GM12892 (cell line): ENCODE measurements at regions not wholly inside any gene's neighbourhood (a gene's known extent, or its start where the extent isn't known, plus 50 kb on each side); places are given as distances from the start of the nearest gene placed in this dataset.

Experiments
- DNase-seq: peaks from one replicate; pipeline ENCODE4 v3.0.0; 2011; ENCODE audit not compliant: insufficient read length
- FAIRE-seq: peaks from 2 replicates; lab custom pipeline; 2011; peaks lifted over from hg19 to GRCh38; lab: Jason Lieb, UNC
- POLR2A ChIP-seq: IDR thresholded peaks from 2 replicates; pipeline ENCODE4 v1.6.1; 2011; ENCODE audit warnings: low read depth, low read length, control low read depth
- POLR2AphosphoS5 ChIP-seq: IDR thresholded peaks from 2 replicates; pipeline ENCODE4 v1.6.1; 2011; ENCODE audit warnings: low read depth, low read length, control low read depth
- TAF1 ChIP-seq: IDR thresholded peaks from 2 replicates; pipeline ENCODE4 v1.6.1; 2011; ENCODE audit warnings: low read depth, mild to moderate bottlenecking, control low read depth, low read length, borderline replicate concordance

- FAIRE-seq = no peak
- TF ChIP-seq TAF1 (no peak), POLR2AphosphoS5 (no peak), POLR2A (no peak)
- no peak for DNase-seq
These were observed 181.1 kb upstream of the RGPD4 start for GRCh38 chr2:107645586-107645985.

GRCh38 chr2:107648781-107649404 is 177.8 kb upstream of the RGPD4 start:
- TF ChIP-seq POLR2AphosphoS5 (no peak), TAF1 (no peak), POLR2A (no peak)
- DNase-seq (no peak), FAIRE-seq (no peak)

GRCh38 chr2:107657049-107657448 is 169.6 kb upstream of the RGPD4 start:
- DNase-seq (no peak), FAIRE-seq (no peak)
- no peak for TF ChIP-seq POLR2A
- no peak for TF ChIP-seq POLR2AphosphoS5

- no peak for FAIRE-seq
These were observed 163.1 kb upstream of the RGPD4 start for GRCh38 chr2:107663632-107664031.

GRCh38 chr2:107669335-107669734 is 157.4 kb upstream of the RGPD4 start:
- DNase-seq (no peak), FAIRE-seq (no peak)
- TF ChIP-seq POLR2AphosphoS5 = no peak
- no peak for TF ChIP-seq POLR2A
- TF ChIP-seq TAF1 = no peak

More at GRCh38 chr2:107663632-107664031, 163.1 kb upstream of the RGPD4 start:
- TF ChIP-seq POLR2AphosphoS5 = no peak
- TF ChIP-seq POLR2A = no peak
- no peak for TF ChIP-seq TAF1
- DNase-seq = no peak

GRCh38 chr2:107681936-107682335 is 144.8 kb upstream of the RGPD4 start:
- no peak for TF ChIP-seq TAF1
- TF ChIP-seq POLR2A = no peak
- FAIRE-seq (no peak), DNase-seq (no peak)

GRCh38 chr2:107684421-107684820 is 142.3 kb upstream of the RGPD4 start:
- FAIRE-seq (no peak), DNase-seq (no peak)
- TF ChIP-seq POLR2A (no peak), TAF1 (no peak), POLR2AphosphoS5 (no peak)

GRCh38 chr2:107685421-107685986 is 141.2 kb upstream of the RGPD4 start:
- FAIRE-seq (no peak), DNase-seq (no peak)
- TF ChIP-seq TAF1 (no peak), POLR2A (no peak), POLR2AphosphoS5 (no peak)

GRCh38 chr2:107687073-107687472 is 139.6 kb upstream of the RGPD4 start:
- TF ChIP-seq TAF1 = no peak
- no peak for TF ChIP-seq POLR2A
- no peak for TF ChIP-seq POLR2AphosphoS5
- FAIRE-seq = no peak
- DNase-seq = no peak

GRCh38 chr2:107688135-107688534 is 138.6 kb upstream of the RGPD4 start:
- TF ChIP-seq TAF1 (no peak), POLR2A (no peak), POLR2AphosphoS5 (no peak)
- no peak for FAIRE-seq
- DNase-seq = no peak

- TF ChIP-seq POLR2A = no peak
- TF ChIP-seq TAF1 = no peak
- no peak for TF ChIP-seq POLR2AphosphoS5
- no peak for FAIRE-seq
- no peak for DNase-seq
These were observed 133.1 kb upstream of the RGPD4 start for GRCh38 chr2:107693604-107694003.

- DNase-seq (no peak), FAIRE-seq (no peak)
- no peak for TF ChIP-seq POLR2A
- TF ChIP-seq TAF1 = no peak
- no peak for TF ChIP-seq POLR2AphosphoS5
These were observed 132.0 kb upstream of the RGPD4 start for GRCh38 chr2:107694667-107695066.
